Stimulated activated CD4-positive, alpha-beta T cell treated with anti-CD3 and anti-CD28 coated beads, Interleukin-1b, Interleukin-23, amount 100 ng/mL, for 4 hours (primary cell): ENCODE measurements at regions not wholly inside any gene's neighbourhood (a gene's known extent, or its start where the extent isn't known, plus 50 kb on each side); places are given as distances from the start of the nearest gene placed in this dataset.
"Not testable (repeated sequence)": the region's sequence is repeated elsewhere in the genome, so short reads cannot be mapped to it uniquely, and the experiment has no call there.

Source experiments
- DNase-seq, 2 donors: peaks; one replicate each; pipeline ENCODE4 v3.0.0-alpha.2; 2020; ENCODE audit warnings: low read depth in 2 of 2

- no peak for DNase-seq
These were observed 127.1 kb upstream of the GLRA1 start for GRCh38 chr5:152051499-152052454.

GRCh38 chr5:152046361-152046760, 121.7 kb upstream of the GLRA1 start:
- no peak for DNase-seq

GRCh38 chr5:152038856-152039255, 114.2 kb upstream of the GLRA1 start:
- DNase-seq = not testable (repeated sequence)

- not testable (repeated sequence) for DNase-seq
These were observed 101.8 kb upstream of the GLRA1 start for GRCh38 chr5:152026328-152027024.

- DNase-seq = no peak
These were observed 91.8 kb upstream of the GLRA1 start for GRCh38 chr5:152016421-152016820.

GRCh38 chr5:152007653-152008335, 83.1 kb upstream of the GLRA1 start:
- DNase-seq = no peak

GRCh38 chr5:152004095-152004494, 79.4 kb upstream of the GLRA1 start:
- no peak for DNase-seq
